HepG2 (cell line): ENCODE measurements at regions not wholly inside any gene's neighbourhood (a gene's known extent, or its start where the extent isn't known, plus 50 kb on each side); places are given as distances from the start of the nearest gene placed in this dataset.

Experiments
- ATAC-seq: fragments of 200-7000 bp; cut with Tn5 transposase; 3 replicates; pipeline ENCODE4 v1.9.1; 2020; ENCODE audit warnings: mild to moderate bottlenecking, moderate library complexity
- BruUV-seq: library from RNA; stranded (reverse); fragments of 400-500 nt; replicated peaks from 2 replicates; lab custom pipeline; 2021; lab: Mats Ljungman, UMichigan
- CTCF ChIA-PET: fragments of 300-600 bp; formaldehyde crosslinking; extraction: SDS; loops from one replicate; lab custom pipeline; 2021; ENCODE audit warnings: low total read pairs, inconsistent platforms, low intra/inter-chr PET ratio; lab: Yijun Ruan, JAX
- POLR2A ChIA-PET: fragments of 350-600 bp; sonication (Branson Sonifier 250); formaldehyde crosslinking; loops from one replicate; lab custom pipeline; 2020; ENCODE audit warnings: antibody characterized with exemption, inconsistent platforms; lab: Yijun Ruan, JAX
- DNase-seq: peaks from one replicate; pipeline ENCODE4 v3.0.0-alpha.2; 2015; ENCODE audit warnings: low spot score
- FAIRE-seq: peaks from 3 replicates; lab custom pipeline; 2011; peaks lifted over from hg19 to GRCh38; lab: Jason Lieb, UNC
- H2AFZ ChIP-seq: one replicate; pipeline ENCODE4 v1.6.1; 2011; ENCODE audit warnings: low read length, inconsistent platforms
- H3K27ac ChIP-seq: fragments of 300-600 bp; 3 replicates; pipeline ENCODE4 v1.8.0; 2011; ENCODE audit warnings: mixed run types, mild to moderate bottlenecking, mixed read lengths, low read length, inconsistent platforms; ENCODE audit not compliant: insufficient read depth; ENCODE audit errors: extremely low read length
- H3K27me3 ChIP-seq, 2 experiments: fragments of 200-600 bp in 1 of 2; 2 replicates in 1 of 2; 3 replicates in 1 of 2; pipeline versions ENCODE4 v1.6.0 to v1.8.0; 2011; ENCODE audit warnings: low read length in 2 of 2, mild to moderate bottlenecking in 2 of 2, moderate library complexity in 2 of 2, inconsistent platforms in 1 of 2; ENCODE audit not compliant: insufficient read depth in 2 of 2, control insufficient read depth in 1 of 2
- H3K36me3 ChIP-seq, 2 experiments: fragments of 200-600 bp in 1 of 2; replicated peaks in 1 of 2; 2 replicates in 1 of 2; 3 replicates in 1 of 2; pipeline versions ENCODE4 v1.5.1 to v1.8.0; 2011; ENCODE audit warnings: low read length in 2 of 2, inconsistent platforms in 1 of 2; ENCODE audit not compliant: insufficient read depth in 2 of 2, control insufficient read depth in 1 of 2
- H3K4me1 ChIP-seq: 2 replicates; pipeline ENCODE4 v1.5.1; 2012; ENCODE audit warnings: low read length, inconsistent platforms; ENCODE audit not compliant: insufficient read depth
- H3K4me2 ChIP-seq: 2 replicates; pipeline ENCODE4 v1.6.0; 2011; ENCODE audit warnings: low read depth, low read length, inconsistent platforms
- H3K4me3 ChIP-seq, 3 experiments: fragments of 200-600 bp in 1 of 3; sonication (generic), shearing (Covaris generic) in 1 of 3; replicated peaks in 1 of 3; 2 replicates each; pipeline ENCODE4 v1.5.1; 2011 to 2016; ENCODE audit warnings: low read length in 3 of 3, inconsistent platforms in 2 of 3, low read depth in 2 of 3, mild to moderate bottlenecking in 2 of 3, control low read depth in 1 of 3, mixed read lengths in 1 of 3; ENCODE audit not compliant: insufficient read depth in 1 of 3
- H3K79me2 ChIP-seq: one replicate; pipeline ENCODE4 v1.6.1; 2011; ENCODE audit warnings: low read length, inconsistent platforms; ENCODE audit not compliant: insufficient read depth
- H3K9ac ChIP-seq: 2 replicates; pipeline ENCODE4 v1.6.0; 2011; ENCODE audit warnings: mild to moderate bottlenecking, low read depth, low read length, inconsistent platforms; ENCODE audit not compliant: insufficient read depth
- H3K9me3 ChIP-seq: 2 replicates; pipeline ENCODE4 v1.5.1; 2012; ENCODE audit warnings: mild to moderate bottlenecking, low read length
- H4K20me1 ChIP-seq: 2 replicates; pipeline ENCODE4 v1.6.0; 2011; ENCODE audit warnings: inconsistent platforms, mild to moderate bottlenecking, low read length, moderate library complexity; ENCODE audit not compliant: insufficient read depth
- KLF11 ChIP-seq: IDR thresholded peaks from 2 replicates; pipeline ENCODE4 v1.6.1; 2016; ENCODE audit warnings: missing compliant biosample characterization
- NFE2L2 ChIP-seq: fragments of 150-350 bp; IDR thresholded peaks from 2 replicates; pipeline ENCODE4 v1.6.1; 2014; ENCODE audit warnings: low read length
- ONECUT2 ChIP-seq: sonication (generic); formaldehyde crosslinking; IDR thresholded peaks from 2 replicates; pipeline ENCODE4 v1.4.0; 2020; ENCODE audit warnings: missing genetic modification reagents
- POLR2AphosphoS5 ChIP-seq: IDR thresholded peaks from 2 replicates; pipeline ENCODE4 v1.6.1; 2012; ENCODE audit warnings: low read depth, low read length
- TEAD3 ChIP-seq: optimal IDR thresholded peaks from 2 replicates; pipeline ENCODE3; 2016; ENCODE audit warnings: borderline replicate concordance
- YEATS4 ChIP-seq: sonication (generic); formaldehyde crosslinking; IDR thresholded peaks from 2 replicates; pipeline ENCODE4 v1.4.0; 2020; ENCODE audit warnings: missing genetic modification reagents, borderline replicate concordance
- ZBTB40 ChIP-seq, 2 experiments: fragments of 450-650 bp in 1 of 2; sonication (generic) in 1 of 2; formaldehyde crosslinking in 1 of 2; IDR thresholded peaks; 2 replicates each; pipeline versions ENCODE4 v1.6.1 to v1.8.0; 2016 to 2022; ENCODE audit warnings: antibody characterized with exemption in 1 of 2, mild to moderate bottlenecking in 1 of 2, missing genetic modification reagents in 1 of 2
- ZNF777 ChIP-seq: sonication (generic); formaldehyde crosslinking; IDR thresholded peaks from 2 replicates; pipeline ENCODE4 v1.4.0; 2020; ENCODE audit warnings: missing genetic modification reagents
- WGBS: methylation state at CpG from one replicate; pipeline ENCODE4 v1.1.6; 2017; ENCODE audit warnings: low lambda C conversion rate; 5-methylcytosine and 5-hydroxymethylcytosine counted together
- in situ Hi-C: cut with HindIII; loops from 2 replicates; pipeline ENCODE4 v1.10.0; 2017; ENCODE audit warnings: low pct_unique_long_range_greater_than_20kb; ENCODE audit not compliant: extremely low pct_ligation_motif_present
- intact Hi-C: fragments of 100-400 bp; cut with micrococcal nuclease; formaldehyde crosslinking; loops from one replicate; pipeline ENCODE4 v1.10.0; 2022; ENCODE audit not compliant: unreplicated experiment

DNA sequence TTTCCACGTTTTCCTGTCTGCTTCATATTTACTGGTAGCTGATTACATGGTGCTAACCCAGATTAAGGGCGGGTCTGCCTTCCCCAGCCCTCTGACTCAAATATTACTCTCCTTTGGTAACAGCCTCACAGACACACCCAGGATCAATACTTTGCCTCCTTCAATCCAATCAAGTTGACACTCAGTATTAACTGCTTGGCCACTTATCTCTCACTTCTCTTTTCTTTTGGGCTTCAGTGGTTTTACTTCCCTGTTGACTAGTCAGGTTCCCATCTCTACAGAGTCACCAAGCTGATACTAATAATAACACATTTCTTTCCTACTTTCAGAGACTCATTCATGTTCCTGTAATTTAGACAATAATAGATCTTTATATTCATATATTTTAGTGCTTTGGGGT is 302.2 kb upstream of the MAP2 start:
- Histone ChIP-seq H4K20me1 (no peaks in the 10 kb centered on the region), H3K27ac (no peak overlapping the region), H3K36me3 (no peaks in the 10 kb centered on the region), H3K9me3 (no peaks in the 10 kb centered on the region), H3K4me2 (no peak overlapping the region), H3K4me3 (no peak overlapping the region), H3K4me1 (no peaks in the 10 kb centered on the region), H3K27me3 (no peaks in the 10 kb centered on the region), H2AFZ (no peak overlapping the region), H3K79me2 (no peaks in the 10 kb centered on the region), H3K9ac (no peak overlapping the region)
- intact Hi-C loops: no loop called here
- no TSS peak for BruUV-seq
- in situ Hi-C loops: no loop called here
- no peak for ATAC-seq
- DNase-seq: no peak
- WGBS: 4% methylated on average over 2 of the region's 2 CpGs
- ChIA-PET POLR2A (no interaction called here), CTCF (no interaction called here)
- no peak for FAIRE-seq
- TF ChIP-seq POLR2AphosphoS5 (no peak), TEAD3 (no peak), KLF11 (no peak), NFE2L2 (no peak), ZNF777 (CRISPR knock-in tag) (no peak), YEATS4 (CRISPR knock-in tag) (no peak), ZBTB40 (IDR thresholded peaks at IDR 0.05) (no peak), ZBTB40 (CRISPR knock-in tag; IDR thresholded peaks at IDR 0.05) (no peak), ONECUT2 (CRISPR knock-in tag) (no peak)
